ENCODE measurements at regions not wholly inside any gene's neighbourhood (a gene's known extent, or its start where the extent isn't known, plus 50 kb on each side); places are given as distances from the start of the nearest gene placed in this dataset.

DNA sequence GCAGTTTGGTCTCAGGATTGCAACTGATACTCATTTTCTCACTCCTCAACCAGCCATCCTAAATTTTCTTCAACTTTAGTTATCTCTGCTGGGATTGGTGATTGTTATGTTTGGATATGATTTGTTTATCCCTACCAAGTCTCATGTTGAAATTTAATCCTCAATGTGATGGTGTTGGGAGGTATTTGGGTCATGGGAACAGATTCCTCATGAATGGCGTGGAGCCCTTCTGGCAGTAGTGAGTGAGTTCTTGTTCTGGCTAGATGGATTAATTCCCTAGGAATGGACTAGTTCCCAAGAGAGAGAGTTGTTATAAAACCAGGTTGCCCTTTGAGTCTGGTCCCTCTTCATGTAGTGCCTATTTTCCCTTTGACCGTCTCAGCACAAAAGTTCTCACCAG, 399.9 kb downstream of the SQOR start:
- H4K20me1 ChIP-seq (replicated peaks in 1 of 2; ENCODE audit: control insufficient read depth in 1 of 2, insufficient read depth in 2 of 2, low read length in 2 of 2): no peaks in the 10 kb centered on the region
- no peaks in the 10 kb centered on the region for H3K36me3 ChIP-seq (ENCODE audit: control insufficient read depth in 2 of 4, insufficient read depth in 4 of 4, low read length in 3 of 4)
- no peak overlapping the region for H3K23ac ChIP-seq (ENCODE audit: insufficient read length)
- no peak overlapping the region for H3K14ac ChIP-seq (ENCODE audit: insufficient read length)
- CTCF ChIA-PET (ENCODE audit: partially characterized antibody): no interaction called here
- no peak overlapping the region for H2BK15ac ChIP-seq (ENCODE audit: low read length)
- no peaks in the 10 kb centered on the region for H3K79me2 ChIP-seq (ENCODE audit: control insufficient read depth in 1 of 2, insufficient read depth in 2 of 2, low read length in 2 of 2)
- H3K23me2 ChIP-seq (ENCODE audit: low read depth, low read length): no peaks in the 10 kb centered on the region; the same call in 1 of the 2 replicates
- no peak overlapping the region for H2BK5ac ChIP-seq (ENCODE audit: low read depth, low read length)
- POLR2A ChIA-PET (ENCODE audit: partially characterized antibody): no interaction called here
- no peak overlapping the region for H3K4ac ChIP-seq (replicated peaks; ENCODE audit: insufficient read length, low read depth, low read length)
- H3K56ac ChIP-seq (replicated peaks; ENCODE audit: insufficient read length, low read depth, low read length): no peak overlapping the region
- H2BK20ac ChIP-seq (ENCODE audit: low read length): no peak overlapping the region
- H3K18ac ChIP-seq (ENCODE audit: extremely low read depth, low read length): no peak overlapping the region
- H3K27me3 ChIP-seq (replicated peaks in 1 of 4; ENCODE audit: control insufficient read depth in 3 of 4, extremely low read depth in 1 of 4, insufficient read depth in 3 of 4, low read length in 3 of 4): no peaks in the 10 kb centered on the region
- 97% methylated on average over 2 of the region's 2 CpGs; no CpG with 5 or more reads in 1 of the 2 experiments for WGBS, 2 experiments (ENCODE audit: extremely low coverage in 1 of 2, insufficient coverage in 1 of 2, insufficient read length in 1 of 2, insufficient replicate concordance in 2 of 2, low coverage in 1 of 2, low lambda C conversion rate in 2 of 2, missing lambda C conversion rate in 1 of 2)
- no peak overlapping the region for H3K9ac ChIP-seq (replicated peaks in 1 of 4; ENCODE audit: extremely low read depth in 1 of 4, low read depth in 3 of 4, low read length in 3 of 4)
- no peaks in the 10 kb centered on the region for H3K9me3 ChIP-seq (ENCODE audit: insufficient read depth in 2 of 2, low read depth in 1 of 2, low read length in 1 of 2)
- H3K4me3 ChIP-seq (ENCODE audit: extremely low read depth in 1 of 4, insufficient read depth in 2 of 4, low read depth in 3 of 4, low read length in 4 of 4): no peak overlapping the region
- no peak overlapping the region for H4K5ac ChIP-seq (ENCODE audit: insufficient read length, low read depth, low read length)
- H3K4me1 ChIP-seq (replicated peaks in 1 of 4; ENCODE audit: control insufficient read depth in 3 of 4, insufficient read depth in 4 of 4, low read length in 3 of 4): peaks cover 0 to 2% (median 0%) of the 10 kb centered on the region in 4 experiments; a peak in 1 of 7 replicates
- H3K4me2 ChIP-seq (ENCODE audit: insufficient read depth in 1 of 2, low read depth in 2 of 2, low read length in 2 of 2): no peak overlapping the region
- FAIRE-seq (no peak), DNase-seq (ENCODE audit: low read depth in 1 of 2, low spot score in 2 of 2) (no peak)
- no peak overlapping the region for H4K91ac ChIP-seq (replicated peaks; ENCODE audit: insufficient read length, low read length)
- H2AK5ac ChIP-seq (ENCODE audit: low read depth, low read length): no peak overlapping the region
- H3K27ac ChIP-seq (ENCODE audit: low read depth, low read length): no peak overlapping the region
- H4K8ac ChIP-seq (ENCODE audit: extremely low read depth, insufficient read depth, low read length): no peak overlapping the region
- no peaks in the 10 kb centered on the region for H3K79me1 ChIP-seq (ENCODE audit: low read depth, low read length)
- no peak overlapping the region for H2AFZ ChIP-seq (ENCODE audit: low read length)
- no peak overlapping the region for H2BK120ac ChIP-seq (replicated peaks; ENCODE audit: low read depth, low read length)
- no peak overlapping the region for H2BK12ac ChIP-seq (ENCODE audit: low read depth, low read length)
- TF ChIP-seq, protein P1, sequence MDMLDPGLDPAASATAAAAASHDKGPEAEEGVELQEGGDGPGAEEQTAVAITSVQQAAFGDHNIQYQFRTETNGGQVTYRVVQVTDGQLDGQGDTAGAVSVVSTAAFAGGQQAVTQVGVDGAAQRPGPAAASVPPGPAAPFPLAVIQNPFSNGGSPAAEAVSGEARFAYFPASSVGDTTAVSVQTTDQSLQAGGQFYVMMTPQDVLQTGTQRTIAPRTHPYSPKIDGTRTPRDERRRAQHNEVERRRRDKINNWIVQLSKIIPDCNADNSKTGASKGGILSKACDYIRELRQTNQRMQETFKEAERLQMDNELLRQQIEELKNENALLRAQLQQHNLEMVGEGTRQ (IDR thresholded peaks at IDR 0.05; ENCODE audit: low read length): no peak
- no peak for TF ChIP-seq HDAC2 (IDR thresholded peaks at IDR 0.05; ENCODE audit: borderline replicate concordance in 1 of 2, low read depth in 2 of 2, low read length in 2 of 2)
- TF ChIP-seq, protein P2, sequence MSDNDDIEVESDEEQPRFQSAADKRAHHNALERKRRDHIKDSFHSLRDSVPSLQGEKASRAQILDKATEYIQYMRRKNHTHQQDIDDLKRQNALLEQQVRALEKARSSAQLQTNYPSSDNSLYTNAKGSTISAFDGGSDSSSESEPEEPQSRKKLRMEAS (IDR thresholded peaks at IDR 0.05): no peak
- TF ChIP-seq CHD1 (IDR thresholded peaks at IDR 0.05; ENCODE audit: low read depth, low read length): no peak
- no peak for TF ChIP-seq EGR1 (IDR thresholded peaks at IDR 0.05; ENCODE audit: borderline replicate concordance, low read depth, low read length)
- no peak for TF ChIP-seq ZNF274 (IDR thresholded peaks at IDR 0.05; ENCODE audit: borderline replicate concordance, extremely low read depth, low read length)
- TF ChIP-seq CEBPB (IDR thresholded peaks at IDR 0.05; ENCODE audit: low read depth, low read length): no peak
- TF ChIP-seq SP4 (IDR thresholded peaks at IDR 0.05; ENCODE audit: low read length): no peak
- no peak for TF ChIP-seq JUND (IDR thresholded peaks at IDR 0.05; ENCODE audit: low read length)
- no peak for TF ChIP-seq RBBP5 (IDR thresholded peaks at IDR 0.05; ENCODE audit: borderline replicate concordance, low read depth, low read length)
- no peak for TF ChIP-seq RFX5 (IDR thresholded peaks at IDR 0.05; ENCODE audit: borderline replicate concordance, low read depth, low read length)
- no peak for TF ChIP-seq HDAC6 (IDR thresholded peaks at IDR 0.05; ENCODE audit: low read depth, low read length)
- no peak for TF ChIP-seq SIX5 (IDR thresholded peaks at IDR 0.05; ENCODE audit: low read depth, low read length)
- no peak for TF ChIP-seq BRCA1 (IDR thresholded peaks at IDR 0.05; ENCODE audit: low read depth, low read length)
- TF ChIP-seq TAF7 (optimal IDR thresholded peaks at IDR 0.05; ENCODE audit: borderline replicate concordance, low read depth, low read length): no peak

Measured in H1 (cell line).